Astrocyte of the spinal cord (primary cell): ENCODE measurements at regions not wholly inside any gene's neighbourhood (a gene's known extent, or its start where the extent isn't known, plus 50 kb on each side); places are given as distances from the start of the nearest gene placed in this dataset.

ENCODE experiments used
- DNase-seq: peaks from one replicate; pipeline ENCODE4 v3.0.0; 2011; ENCODE audit warnings: low read depth, low spot score
- H3K4me3 ChIP-seq: 2 replicates; pipeline ENCODE4 v1.5.1; 2011; ENCODE audit warnings: low read depth, mild to moderate bottlenecking, low read length, moderate library complexity
- in situ Hi-C: cut with HindIII; loops from 2 replicates; pipeline ENCODE4 v1.10.0; 2017; ENCODE audit warnings: low sequenced_read_pairs
- TF ChIP-seq, protein P1 (sequence below): IDR thresholded peaks from 2 replicates; pipeline ENCODE4 v1.5.1; 2012; ENCODE audit warnings: low read depth, mild to moderate bottlenecking, low read length, inconsistent platforms

DNA sequence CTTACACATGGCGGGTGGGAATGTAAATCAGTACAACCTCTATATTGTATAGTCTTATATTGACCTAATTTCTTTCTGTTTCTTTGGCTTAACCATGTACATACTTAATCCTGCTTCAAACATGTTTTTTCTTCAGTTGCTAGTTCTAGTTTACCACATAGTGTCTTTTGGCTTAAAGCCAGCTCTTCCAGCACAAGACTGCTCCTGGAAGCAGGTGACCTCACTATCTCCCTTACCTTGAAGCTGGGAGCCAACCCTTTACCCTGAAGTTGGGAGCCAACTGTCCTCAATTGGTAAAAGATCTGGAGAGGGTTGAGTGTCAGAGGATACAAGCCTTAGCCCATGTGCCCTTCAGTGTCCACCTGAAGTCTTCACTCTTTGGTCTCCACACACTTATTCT, 162.7 kb downstream of the AASDH start:
- no peak overlapping the region for H3K4me3 ChIP-seq
- in situ Hi-C loops, result no loop called here
- TF ChIP-seq, protein P1, sequence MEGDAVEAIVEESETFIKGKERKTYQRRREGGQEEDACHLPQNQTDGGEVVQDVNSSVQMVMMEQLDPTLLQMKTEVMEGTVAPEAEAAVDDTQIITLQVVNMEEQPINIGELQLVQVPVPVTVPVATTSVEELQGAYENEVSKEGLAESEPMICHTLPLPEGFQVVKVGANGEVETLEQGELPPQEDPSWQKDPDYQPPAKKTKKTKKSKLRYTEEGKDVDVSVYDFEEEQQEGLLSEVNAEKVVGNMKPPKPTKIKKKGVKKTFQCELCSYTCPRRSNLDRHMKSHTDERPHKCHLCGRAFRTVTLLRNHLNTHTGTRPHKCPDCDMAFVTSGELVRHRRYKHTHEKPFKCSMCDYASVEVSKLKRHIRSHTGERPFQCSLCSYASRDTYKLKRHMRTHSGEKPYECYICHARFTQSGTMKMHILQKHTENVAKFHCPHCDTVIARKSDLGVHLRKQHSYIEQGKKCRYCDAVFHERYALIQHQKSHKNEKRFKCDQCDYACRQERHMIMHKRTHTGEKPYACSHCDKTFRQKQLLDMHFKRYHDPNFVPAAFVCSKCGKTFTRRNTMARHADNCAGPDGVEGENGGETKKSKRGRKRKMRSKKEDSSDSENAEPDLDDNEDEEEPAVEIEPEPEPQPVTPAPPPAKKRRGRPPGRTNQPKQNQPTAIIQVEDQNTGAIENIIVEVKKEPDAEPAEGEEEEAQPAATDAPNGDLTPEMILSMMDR, result no peak
- no peak for DNase-seq

DNA sequence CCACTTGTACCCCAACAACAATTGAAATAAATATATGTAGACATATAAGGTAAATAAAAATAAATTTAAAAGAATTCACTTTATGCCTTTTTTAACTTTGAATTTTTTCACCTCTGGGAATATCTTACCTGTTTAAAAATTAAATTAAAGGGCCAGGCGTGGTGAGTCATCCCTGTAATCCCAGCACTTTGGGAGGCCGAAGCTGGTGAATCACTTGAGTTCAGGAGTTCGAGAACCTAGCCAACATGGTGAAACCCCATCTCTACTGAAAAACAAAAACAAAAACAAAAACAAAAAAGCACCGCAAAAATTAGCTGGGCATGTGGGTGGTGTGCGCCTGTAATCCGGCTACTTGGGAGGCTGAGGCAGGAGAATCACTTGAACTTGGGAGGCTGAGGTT, 164.8 kb downstream of the AASDH start:
- TF ChIP-seq, protein P1, result no peak

DNA sequence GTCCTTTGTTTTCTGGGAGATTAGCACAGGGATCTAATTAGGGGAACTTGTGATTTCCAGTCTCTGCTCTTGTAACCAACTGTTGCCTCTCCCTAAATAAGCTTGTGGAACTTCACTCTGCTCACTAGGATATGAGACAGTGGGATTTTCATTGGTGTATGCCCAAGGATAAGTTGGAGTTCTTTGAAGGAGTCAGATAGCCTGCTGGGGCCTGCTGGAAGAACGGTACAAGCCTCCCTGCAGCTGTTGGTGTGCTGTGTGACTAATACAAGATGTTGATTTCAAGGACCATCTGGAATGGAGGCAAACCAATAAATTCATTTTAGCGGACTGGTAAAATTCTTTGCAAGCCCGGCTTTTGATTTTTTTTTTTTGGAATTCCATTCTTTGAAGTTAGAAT, 167.0 kb downstream of the AASDH start:
- TF ChIP-seq, protein P1, result no peak
- H3K4me3 ChIP-seq, result no peak overlapping the region
- DNase-seq, result peak; percentile 66
- in situ Hi-C loops, result no loop called here

More for the DNA sequence above, 164.8 kb downstream of the AASDH start:
- in situ Hi-C loops, result no loop called here
- no peak for DNase-seq
- no peak overlapping the region for H3K4me3 ChIP-seq

DNA sequence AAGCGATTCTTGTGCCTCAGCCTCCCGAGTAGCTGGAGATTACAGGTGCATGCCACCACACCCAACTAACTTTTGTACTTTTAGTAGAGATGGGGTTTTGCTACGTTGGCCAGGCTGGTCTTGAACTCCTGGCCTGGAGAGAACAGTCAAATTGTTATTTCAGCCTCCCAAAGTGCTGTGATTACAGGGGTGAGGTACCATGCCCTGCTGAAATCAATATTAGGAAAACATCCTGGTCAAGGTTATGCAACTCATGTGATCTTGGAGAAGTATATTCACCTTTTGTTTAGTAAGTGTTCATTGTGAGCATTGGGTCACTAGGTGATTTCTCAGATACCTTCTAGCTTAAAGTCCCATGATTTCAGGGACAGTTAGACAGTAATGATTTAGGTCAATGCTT, 167.8 kb downstream of the AASDH start:
- in situ Hi-C loops, result no loop called here
- TF ChIP-seq, protein P1, result no peak
- DNase-seq, result no peak
- no peak overlapping the region for H3K4me3 ChIP-seq

DNA sequence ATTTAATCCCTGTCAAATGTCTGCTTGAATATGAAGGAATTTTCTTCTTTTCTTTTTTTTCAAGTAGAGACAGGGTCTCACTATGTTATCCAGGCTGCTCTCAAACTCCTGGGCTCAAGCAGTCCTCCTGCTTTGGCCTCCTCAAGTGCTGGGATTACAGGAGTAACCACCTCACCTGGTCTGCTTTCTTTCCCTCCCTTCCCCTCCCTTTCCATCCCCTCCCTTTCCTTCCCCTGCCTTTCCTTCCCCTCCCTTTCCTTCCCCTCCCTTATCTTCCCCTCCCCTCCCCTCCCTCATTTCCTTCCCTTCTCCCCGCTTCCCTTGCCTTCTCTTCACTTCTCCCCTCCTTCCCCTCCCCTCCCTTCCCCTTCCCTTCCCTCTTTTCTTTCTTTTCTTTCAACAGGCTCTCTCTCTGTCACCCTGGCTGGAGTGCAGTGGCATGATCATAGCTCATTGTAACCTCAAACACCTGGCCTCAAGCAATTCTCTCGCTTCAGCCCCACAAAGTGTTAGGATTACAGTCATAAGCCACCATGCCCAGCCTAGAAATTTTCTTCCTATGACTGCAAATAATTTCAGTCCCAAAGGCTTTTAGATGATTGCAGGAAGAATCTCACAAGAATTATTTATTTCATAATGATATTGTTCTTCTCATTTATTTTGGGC, 168.9 kb downstream of the AASDH start:
- TF ChIP-seq, protein P1, result no peak
- no peak overlapping the region for H3K4me3 ChIP-seq
- DNase-seq, result no peak
- in situ Hi-C loops, result no loop called here

DNA sequence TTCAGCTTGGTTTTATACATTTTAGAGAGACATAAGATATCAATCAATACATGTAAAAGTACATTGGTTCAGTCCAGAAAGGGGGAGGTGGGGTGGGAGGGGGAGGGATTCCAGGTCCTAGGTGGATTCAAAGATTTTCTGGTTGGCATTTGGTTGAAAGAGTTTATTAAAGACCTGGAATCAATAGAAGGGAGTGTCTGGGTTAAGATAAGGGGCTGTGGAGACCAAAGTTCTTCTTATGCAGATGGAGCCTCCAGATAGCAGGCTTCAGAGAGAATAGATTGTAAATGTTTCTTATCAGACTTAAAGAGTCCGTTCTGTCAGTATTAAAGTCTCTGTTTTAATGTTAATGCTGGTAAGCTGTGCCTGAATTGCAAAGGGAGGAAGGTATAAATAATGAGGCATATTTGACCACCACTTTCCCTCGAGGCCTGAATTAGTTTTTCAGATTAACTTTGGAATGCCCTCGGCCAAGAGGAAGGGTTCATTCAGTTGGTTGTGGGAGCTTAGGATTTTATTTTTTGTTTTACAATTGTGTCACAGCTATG, 169.9 kb downstream of the AASDH start:
- TF ChIP-seq, protein P1, result no peak
- in situ Hi-C loops, result no loop called here
- no peak for DNase-seq
- no peak overlapping the region for H3K4me3 ChIP-seq
